ENCODE measurements at regions not wholly inside any gene's neighbourhood (a gene's known extent, or its start where the extent isn't known, plus 50 kb on each side); places are given as distances from the start of the nearest gene placed in this dataset.

DNA sequence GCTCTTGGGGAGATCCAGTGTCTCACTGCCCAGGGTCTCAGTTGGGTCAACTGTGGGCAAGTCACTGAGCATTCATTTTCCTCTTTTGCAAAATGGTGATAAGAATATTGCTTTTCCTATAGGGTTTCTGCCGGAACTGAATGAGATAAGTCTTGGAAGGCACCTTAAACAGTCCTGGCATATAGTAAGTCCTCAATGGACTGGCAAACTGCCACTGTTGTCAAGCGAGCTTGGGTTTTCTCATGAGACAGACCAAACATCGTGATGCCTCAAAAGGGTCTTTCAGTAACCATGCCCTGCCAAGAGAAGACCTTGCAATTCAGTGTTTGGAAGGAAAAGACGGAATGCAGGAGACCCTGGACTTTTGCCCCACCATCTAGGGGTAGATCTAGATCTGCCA lies 251.5 kb downstream of the WDR11 start:
- DNase-seq = no peak

- no peak for DNase-seq
Observed at GRCh38 chr10:121104476-121105111, 253.4 kb downstream of the WDR11 start.

DNA sequence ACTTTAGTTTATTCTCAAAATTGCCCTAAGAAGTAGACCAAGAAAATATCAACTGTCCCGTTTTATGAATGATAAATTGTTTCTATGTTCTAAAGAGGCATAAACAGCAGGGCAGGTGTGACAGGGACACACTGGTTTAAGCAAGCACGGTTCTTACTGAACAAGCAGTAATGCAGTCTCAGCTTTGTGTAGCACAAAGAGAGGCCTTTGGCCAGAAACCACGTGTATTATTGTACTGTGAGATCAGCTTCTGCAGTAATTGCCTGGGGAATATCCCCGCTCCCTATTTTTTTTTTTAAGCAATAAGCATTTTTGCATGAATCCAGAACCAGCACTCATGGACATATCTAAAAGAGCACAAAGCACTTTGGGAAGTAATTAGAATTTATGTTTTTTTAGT lies 255.4 kb downstream of the WDR11 start:
- DNase-seq = no peak

GRCh38 chr10:121108051-121108450 lies 256.9 kb downstream of the WDR11 start:
- no peak for DNase-seq

- no peak for DNase-seq
Observed at GRCh38 chr10:121110369-121110768, 259.2 kb downstream of the WDR11 start.

- no peak for DNase-seq
Observed at GRCh38 chr10:121112136-121112535, 261.0 kb downstream of the WDR11 start.

DNA sequence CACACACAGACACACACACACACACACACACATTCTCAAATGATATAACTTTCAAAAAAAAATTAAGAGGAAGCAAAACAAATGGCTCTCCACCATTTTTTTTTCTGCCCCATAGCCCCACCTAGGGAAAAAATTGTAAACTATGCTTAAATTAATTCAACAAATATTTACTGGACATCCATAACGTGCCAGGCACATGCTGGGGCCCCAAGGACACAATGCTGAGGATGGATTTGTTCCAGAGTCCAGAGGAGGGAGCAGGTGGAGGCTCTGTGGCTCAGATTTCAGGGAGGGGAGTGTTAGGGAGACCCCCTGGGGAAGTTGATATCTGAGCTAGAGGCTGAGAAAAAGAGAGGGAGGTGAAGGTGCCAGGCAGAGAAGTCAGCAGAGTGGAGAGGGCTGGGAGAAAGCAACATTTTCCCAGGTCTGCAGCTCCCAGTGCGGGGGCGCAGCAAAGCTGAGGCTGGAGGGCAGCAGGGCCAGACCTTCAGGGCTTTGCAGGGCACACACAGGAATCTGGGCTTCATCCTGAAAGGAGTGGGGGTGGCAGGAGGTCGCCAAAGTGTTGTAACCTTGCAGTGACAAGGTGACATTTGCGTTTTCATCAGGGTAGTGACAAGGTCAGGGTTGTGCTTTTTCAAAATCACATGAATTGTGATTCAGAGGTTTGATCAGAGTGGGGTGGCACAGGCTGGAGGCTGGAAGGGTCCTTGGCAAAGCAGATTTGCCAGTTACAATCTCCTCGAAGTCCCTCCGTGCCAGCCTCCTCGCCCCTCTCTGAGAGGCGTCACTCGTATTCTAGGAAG lies 261.6 kb downstream of the WDR11 start:
- peak; percentile 5 for DNase-seq

DNA sequence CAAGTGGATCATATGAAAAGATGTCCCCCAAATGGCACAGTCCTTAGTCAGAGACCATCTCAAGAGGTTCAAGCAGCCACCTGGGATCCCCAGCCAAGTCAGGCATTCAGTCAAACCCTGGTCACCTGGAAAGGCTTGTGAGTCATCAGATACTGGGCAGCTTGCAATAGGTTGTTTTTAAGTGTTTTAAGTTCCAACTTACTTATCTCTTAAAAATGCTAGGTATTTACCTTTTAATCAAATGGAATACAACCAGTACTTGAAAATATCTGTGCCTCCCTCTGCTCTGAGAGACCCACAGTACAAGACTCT lies 262.2 kb downstream of the WDR11 start:
- DNase-seq = no peak

DNA sequence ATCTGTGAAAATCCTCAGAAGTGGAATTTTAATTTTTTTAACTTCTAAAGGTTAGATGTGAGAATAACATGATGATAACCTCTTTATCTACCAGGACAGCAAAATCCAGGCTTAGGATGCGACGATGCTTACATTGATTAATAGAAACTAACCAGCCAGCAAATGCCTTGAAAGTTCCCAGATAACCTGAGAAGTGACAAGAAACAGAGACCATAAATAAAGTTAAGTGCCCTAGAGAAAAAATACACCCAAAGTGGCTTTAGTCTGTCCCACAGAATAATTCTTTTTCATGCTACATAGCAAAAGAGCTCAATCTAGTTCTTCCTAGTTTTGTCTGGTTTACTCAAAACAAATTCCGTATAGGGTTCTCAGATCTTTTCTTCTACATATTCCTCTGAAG lies 262.7 kb downstream of the WDR11 start:
- no peak for DNase-seq

GRCh38 chr10:121115154-121115553 lies 264.0 kb downstream of the WDR11 start:
- no peak for DNase-seq

DNA sequence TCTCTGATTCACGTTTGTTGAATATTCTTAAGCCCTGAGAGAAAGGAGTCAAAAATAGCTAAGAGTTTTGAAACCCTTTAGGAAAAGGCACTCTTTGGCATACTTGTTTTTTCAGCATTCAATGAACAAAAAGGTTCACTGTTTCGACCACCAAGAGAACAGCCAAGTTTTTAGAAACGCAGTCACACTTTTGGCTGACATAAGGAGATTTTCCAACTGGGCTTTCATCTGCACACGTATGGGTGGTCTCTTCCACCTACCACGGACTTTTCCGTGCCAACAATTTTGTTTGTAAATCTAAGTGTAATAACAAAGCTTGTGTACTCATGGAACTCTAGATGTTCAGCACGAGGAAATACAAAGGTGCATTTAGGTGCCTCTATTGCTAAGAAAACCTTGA lies 270.3 kb downstream of the WDR11 start:
- DNase-seq = no peak

GRCh38 chr10:121127151-121127906 lies 276.2 kb downstream of the WDR11 start:
- DNase-seq = no peak

DNA sequence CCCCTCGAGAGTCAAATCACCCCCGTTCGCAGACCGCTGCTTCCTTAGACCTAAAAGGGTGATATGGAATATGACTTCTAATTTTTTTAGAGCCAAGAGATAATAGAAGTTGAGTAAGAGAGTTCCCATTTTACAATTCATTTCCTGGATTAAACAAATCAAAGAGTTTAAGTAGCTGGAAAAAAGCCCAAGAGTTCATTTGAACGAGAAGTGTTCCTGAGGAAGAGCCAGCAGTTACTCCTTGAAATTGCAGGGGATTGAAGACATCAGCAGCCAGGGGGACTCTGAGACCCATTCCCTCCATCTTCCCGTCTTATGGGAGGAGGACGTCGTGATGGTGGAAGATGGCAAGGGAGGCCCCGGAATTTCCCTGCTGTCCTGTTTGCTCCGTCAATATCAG lies 277.0 kb downstream of the WDR11 start:
- DNase-seq = no peak

DNA sequence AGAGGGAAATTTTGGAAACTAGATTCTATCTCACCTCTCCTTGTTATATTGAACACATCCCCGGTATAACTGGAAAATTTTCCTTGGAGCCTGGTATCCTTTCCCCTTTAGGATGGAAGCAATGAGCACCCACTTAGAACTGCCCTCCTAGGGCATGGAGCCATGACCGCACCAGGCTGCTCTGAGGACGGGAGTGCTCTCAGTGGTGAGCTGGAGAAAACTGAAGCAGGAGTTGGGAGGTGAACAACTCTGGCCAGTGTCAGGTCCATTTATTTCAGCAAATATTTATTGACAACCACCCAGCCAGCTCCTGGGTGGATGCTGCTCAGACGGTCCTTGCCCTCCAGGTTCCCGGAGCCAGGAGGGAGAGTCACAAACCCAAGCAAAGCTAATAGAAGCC lies 278.1 kb downstream of the WDR11 start:
- no peak for DNase-seq

DNA sequence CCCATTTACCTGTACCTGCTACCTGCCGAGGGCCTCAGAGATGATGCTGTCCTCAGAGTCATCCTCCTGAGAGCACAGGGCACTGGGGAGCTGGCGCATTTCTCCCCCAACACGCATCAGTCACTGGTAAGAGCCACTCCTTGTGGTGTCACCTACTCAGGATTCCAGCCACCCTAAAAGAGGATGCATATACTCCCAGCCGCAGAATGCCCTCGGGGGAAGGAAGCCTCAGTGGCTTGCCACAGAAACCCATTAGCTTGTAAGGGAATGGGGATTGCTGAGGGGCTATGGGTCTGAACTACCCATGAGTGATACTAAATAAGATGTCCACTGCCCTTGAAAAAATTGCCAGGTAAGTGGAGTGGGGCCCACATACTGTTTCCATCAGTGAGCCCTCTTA lies 279.2 kb downstream of the WDR11 start:
- DNase-seq = no peak

- no peak for DNase-seq
Observed at GRCh38 chr10:121131014-121131413, 279.9 kb downstream of the WDR11 start.

- DNase-seq = no peak
Observed at GRCh38 chr10:121131426-121132265, 280.5 kb downstream of the WDR11 start.

DNA sequence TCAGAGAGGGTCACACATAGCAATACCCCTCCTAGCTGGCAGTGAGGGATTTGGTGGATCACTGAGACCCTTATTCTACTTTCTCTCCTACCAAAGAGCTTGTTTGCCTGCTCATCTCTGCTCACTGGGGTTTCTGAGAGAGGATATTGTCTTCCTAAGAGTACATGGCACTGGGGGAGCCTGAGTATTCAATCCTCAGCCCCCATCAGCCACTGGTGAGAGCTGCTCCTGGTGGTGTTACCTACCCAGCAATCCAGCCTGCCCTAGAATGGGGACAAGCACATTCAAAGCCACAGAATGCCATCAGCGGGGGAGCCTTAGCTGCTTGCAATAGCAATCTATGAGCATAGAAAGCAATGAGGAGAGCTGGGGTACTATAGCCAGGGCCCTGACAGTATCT lies 281.1 kb downstream of the WDR11 start:
- no peak for DNase-seq

DNA sequence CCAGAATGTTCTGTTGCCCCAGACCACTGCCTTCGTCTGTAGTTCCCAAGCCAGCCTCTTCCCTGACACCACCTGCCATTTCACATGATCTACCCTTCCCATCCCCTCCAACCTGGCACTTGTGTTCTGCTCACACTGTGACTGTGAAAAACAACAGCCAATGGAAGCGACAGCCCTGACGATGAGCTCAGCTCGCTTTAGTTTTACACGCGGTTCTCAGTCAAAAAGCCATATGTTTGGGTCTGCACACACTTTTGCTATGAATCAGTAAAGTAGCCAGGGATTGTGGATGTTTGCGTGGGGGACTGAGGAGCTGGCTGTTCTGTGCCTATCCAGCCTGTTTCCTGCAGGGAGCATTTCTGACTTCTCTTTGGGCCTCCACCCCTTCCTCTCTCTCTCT lies 282.7 kb downstream of the WDR11 start:
- no peak for DNase-seq

GRCh38 chr10:121134711-121135110 lies 283.5 kb downstream of the WDR11 start:
- no peak for DNase-seq

- no peak for DNase-seq
Observed at GRCh38 chr10:121135512-121135911, 284.4 kb downstream of the WDR11 start.

DNA sequence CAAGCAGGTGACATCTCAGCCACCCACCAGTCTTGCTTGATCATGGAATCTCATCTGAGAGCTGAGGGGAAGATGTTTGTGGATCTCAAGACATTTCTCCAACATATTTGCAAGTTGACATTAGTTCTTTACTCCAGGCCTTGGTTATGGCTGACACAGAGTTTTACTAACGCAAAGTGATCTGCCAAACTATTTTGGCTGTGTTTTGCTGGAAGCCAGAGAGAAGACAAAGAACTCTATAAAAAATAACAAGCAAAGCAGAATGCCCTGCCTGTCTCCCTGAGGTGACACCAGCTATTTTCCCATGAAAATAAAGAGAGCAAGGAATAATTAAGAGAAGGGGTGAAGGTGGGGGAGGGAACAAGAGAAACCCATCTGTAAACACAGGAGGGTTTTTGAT lies 286.4 kb downstream of the WDR11 start:
- DNase-seq = no peak
